GM23248 (cell line): ENCODE measurements at regions not wholly inside any gene's neighbourhood (a gene's known extent, or its start where the extent isn't known, plus 50 kb on each side); places are given as distances from the start of the nearest gene placed in this dataset.

Source experiments
- EZH2 ChIP-seq: fragments of 200-600 bp; sonication (generic); IDR thresholded peaks from 2 replicates; pipeline ENCODE4 v1.6.1; 2018; ENCODE audit warnings: antibody characterized with exemption, mild to moderate bottlenecking; ENCODE audit not compliant: insufficient read depth, poor library complexity, severe bottlenecking
- EZH2phosphoT487 ChIP-seq: fragments of 200-600 bp; sonication (generic); IDR thresholded peaks from 2 replicates; pipeline ENCODE4 v1.6.1; 2018; ENCODE audit warnings: antibody characterized with exemption, moderate library complexity, mild to moderate bottlenecking, low read depth; ENCODE audit not compliant: insufficient read depth

DNA sequence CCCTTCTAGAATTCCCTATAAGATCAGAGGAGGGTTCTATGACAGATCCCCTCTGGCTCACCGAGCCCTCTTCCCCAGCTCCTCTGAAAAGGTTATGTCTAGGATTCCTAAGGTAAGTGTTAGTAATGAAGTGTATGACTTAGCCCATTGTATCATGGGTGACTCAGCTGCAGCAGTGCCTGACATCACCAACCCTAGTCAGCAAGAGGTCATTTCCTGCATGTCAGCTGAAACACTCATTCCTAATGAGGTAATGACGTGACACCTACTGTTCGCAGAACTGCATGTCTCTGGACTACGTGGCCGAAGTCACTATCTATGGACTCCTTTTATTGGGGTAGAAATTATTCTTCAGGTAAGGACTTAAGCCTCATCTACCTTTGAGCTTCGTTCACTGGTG, 196.1 kb upstream of the MYT1L start:
- TF ChIP-seq EZH2 (no peak), EZH2phosphoT487 (no peak)
